Activated T-cell treated with anti-CD3 and anti-CD28 coated beads for 48 hours (primary cell): ENCODE measurements at regions not wholly inside any gene's neighbourhood (a gene's known extent, or its start where the extent isn't known, plus 50 kb on each side); places are given as distances from the start of the nearest gene placed in this dataset.

Source experiments
- DNase-seq: peaks from one replicate; pipeline ENCODE4 v3.0.0-alpha.2; 2020; ENCODE audit warnings: low read depth

DNA sequence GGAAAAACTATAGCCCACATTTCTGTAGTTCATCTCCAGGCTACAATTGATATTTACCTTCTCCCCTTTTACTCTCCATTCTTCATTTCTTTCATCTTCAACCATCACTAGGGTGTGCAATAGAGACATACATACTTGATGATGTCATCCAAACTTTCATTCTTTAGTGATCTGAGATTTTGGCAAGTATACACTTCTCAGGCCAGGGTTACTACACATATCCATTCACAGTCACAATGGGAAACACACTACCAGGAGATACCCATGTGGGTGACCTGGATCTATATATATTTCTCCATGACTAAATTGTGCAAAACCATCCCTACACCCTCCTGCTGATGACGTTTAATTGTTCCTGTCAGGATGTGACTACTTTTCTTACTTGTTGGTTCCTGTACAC, 769.5 kb upstream of the DPPA4 start:
- no peak for DNase-seq

DNA sequence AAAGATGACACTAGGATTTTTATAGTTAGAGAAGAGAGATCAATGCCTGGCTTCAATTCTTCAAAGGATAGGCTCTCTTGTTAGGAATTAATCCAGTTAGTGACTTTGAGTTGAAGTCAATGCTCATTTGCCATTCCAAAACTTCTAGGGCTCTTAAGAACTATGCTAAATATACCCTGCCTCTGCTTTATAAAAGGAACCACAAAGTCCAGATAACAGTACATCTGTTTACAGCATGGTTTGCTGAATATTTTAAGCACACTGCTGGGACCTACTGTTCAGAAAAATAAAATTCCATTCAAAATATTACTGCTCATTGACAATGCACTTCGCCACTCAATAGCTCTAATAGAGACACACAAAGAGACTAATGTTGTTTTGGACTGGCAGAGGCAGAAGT, 786.6 kb upstream of the DPPA4 start:
- no peak for DNase-seq

DNA sequence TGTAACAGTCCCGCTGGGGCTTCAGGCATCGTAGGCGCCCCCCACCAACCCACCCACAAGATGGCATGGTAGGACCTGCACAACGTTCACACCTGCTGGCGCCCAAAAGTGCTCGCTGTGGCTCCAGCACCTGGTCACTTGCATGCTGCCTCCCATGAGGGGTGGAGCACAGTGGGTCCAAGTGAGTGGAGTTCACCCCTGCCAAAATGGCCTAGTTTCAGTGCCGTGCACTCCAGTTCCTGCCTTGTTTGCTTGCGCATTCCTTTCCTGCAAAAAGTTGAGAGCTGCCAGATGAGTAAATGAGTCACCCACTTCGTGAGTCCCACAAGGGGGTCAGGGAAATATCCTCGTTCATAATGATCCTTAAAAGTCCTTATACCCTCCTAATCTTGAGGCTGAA, 788.7 kb upstream of the DPPA4 start:
- no peak for DNase-seq

DNA sequence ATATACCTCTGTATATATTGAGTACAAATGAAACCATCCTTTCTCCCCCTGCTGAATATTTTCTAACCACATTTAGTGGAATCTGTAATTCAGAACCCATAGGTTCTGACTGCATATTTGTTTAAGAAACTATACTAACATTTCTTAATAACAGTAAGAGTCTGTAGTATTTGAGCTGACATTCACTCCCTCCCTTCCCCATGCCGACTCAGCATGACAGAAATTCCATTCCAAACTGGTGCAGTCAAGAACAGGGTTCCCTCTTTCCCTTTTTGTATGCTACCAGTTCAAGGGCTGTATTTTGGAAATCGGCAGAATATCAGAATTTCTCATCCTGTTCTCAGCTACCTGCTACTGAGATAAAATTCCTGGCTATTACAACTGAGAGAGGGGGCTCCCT, 796.6 kb upstream of the DPPA4 start:
- no peak for DNase-seq

DNA sequence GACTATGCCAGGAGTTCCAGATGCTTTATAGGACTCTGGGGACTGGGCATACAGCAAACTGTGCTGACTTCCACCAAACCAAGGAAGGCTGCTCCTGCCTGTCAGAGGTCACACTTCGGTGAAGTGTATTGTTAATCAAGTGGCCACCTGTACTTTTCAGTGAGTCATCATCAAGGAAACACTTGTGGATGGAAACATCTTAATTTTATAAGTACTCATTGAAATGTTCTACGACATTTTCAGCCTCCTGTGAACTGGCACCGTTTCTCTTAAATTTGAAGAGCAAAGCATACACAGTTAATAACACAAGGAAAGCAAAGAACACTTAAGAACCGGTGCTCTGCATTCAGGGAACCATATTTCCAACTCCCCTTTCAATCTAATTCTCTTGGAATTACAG, 801.7 kb upstream of the DPPA4 start:
- DNase-seq = no peak

- no peak for DNase-seq
These were observed 802.5 kb upstream of the DPPA4 start for GRCh38 chr3:110139821-110140220.

DNA sequence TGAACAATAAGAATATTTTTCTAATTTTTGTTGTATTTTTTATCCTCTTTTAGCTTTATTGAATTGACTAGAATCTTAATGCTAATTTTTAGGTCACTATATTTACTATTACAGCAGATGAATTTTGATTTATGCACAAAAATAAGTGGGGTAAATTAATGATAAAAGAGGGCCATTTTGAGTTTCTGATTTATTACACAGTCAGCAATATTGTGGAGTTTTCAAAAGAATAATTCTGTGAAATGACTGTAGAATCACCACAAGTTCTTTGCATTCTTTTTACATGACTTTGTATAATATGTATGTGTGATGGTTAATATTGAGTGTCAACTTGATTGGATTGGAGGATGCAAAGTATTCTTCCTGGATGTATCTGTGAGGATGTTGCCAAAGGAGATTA, 812.4 kb upstream of the DPPA4 start:
- DNase-seq = no peak

DNA sequence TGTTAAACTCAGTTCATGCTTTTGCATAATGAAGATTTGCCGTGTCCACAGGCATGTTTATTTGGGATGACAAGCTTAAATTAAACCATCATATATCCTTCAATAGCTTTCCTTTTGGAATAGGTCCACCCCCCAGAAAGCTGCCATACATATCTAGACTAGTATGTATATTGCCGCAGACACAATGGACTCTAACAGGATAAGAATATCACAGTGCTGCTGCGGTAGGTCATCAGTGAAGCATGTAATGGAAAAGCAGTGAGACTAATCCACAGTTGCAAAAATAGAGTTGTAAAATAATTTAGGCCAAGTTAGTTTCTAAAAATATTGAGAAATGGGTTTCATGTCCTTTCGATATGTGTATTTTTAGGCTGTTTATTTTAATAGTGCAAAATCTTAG, 819.9 kb upstream of the DPPA4 start:
- DNase-seq = no peak

GRCh38 chr3:110164632-110165369, 827.5 kb upstream of the DPPA4 start:
- DNase-seq = no peak

DNA sequence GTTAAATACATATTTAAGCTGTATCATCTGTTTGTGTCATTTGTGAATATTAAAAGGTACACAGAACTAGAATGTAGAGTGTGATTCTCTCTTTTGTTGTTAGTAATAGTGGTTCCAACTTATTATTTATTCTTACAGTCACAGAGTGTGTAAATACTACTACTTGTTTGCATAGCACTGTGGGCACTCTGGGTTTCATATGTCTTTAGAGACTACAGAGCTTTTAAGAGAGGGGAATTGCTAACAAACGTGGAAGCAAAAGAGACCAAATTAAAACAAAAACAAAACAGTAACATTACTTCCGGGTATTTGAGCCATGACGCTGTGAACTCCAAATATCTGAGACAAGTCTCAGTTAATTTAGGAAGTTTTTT, 828.0 kb upstream of the DPPA4 start:
- no peak for DNase-seq

- no peak for DNase-seq
These were observed 828.4 kb upstream of the DPPA4 start for GRCh38 chr3:110165753-110166152.

GRCh38 chr3:110166791-110167190, 829.4 kb upstream of the DPPA4 start:
- no peak for DNase-seq

DNA sequence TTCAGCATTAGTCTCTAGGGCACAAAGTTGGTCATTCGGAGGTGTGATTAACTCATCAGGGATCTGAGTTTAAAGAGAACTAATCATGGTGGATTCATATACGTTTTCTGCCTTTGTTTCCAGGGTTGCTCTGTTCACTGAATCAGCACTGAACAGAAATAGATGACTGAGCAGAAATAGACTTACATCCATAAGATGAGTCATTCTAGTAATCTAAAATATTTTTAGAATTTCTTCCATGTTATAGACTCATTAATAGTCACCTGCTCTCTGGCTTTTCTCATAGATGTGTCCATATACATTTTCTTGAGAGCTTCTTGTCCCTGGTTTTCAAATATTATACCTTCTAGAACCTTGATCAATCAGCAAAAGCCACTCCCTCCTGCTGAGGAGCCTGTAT, 837.6 kb upstream of the DPPA4 start:
- no peak for DNase-seq

DNA sequence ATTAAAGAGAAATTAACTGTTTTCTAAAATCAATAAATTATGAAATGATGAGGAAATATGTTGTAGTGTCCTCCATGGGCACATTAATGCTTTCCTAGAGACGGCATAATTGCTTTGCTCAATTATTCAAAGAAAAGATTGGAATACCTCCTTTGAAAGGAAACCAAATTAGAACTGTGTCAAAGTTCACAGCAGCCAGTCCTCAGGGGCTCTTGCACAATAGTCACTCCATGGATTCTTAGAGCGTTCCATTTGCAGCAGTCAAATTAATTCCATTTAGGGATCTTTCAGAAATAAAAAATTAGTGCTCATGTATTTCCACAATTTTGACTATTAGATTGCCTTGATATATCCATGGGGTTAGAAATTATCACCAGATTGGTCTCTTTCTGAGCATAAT, 841.6 kb upstream of the DPPA4 start:
- no peak for DNase-seq

DNA sequence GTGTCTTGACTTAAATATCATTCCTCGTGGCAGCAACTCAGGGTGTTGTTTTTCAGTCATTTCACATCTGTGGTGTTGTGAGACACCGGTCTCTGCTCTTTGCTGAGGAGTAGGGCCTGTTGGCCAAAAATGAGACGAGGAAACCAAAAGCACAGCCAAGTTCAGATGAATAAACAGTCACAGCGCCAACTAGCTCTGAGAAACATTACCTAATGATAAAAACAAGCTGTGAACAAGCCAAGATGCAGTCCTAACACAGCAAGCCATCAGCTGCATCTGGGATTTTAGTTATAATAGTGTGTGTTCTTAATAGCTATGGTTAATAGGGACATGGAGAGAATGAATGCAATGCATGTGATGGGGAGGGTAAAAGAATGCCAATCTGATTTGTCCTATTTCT, 843.4 kb upstream of the DPPA4 start:
- no peak for DNase-seq

- no peak for DNase-seq
These were observed 843.9 kb upstream of the DPPA4 start for GRCh38 chr3:110181226-110181625.

- DNase-seq = no peak
These were observed 847.2 kb upstream of the DPPA4 start for GRCh38 chr3:110184536-110184935.

GRCh38 chr3:110193074-110193473, 855.7 kb upstream of the DPPA4 start:
- no peak for DNase-seq

GRCh38 chr3:110198717-110199587, 861.6 kb upstream of the DPPA4 start:
- no peak for DNase-seq

DNA sequence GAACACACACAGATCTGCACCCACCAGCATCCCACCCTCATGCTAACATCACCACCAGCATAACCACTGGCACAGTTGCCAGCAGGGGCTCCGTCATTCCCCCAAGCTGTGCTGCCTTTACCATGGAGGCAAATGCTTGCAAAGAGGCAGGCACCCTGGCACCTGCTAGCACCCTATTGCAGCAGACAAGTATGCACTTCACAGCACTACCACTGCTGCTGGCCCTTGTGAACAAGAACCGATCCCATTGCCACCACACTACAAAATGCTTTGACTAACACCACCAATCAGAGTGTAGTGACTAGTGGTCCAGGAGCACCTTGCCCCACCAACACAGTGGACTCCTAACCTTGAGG, 862.2 kb upstream of the DPPA4 start:
- no peak for DNase-seq

- no peak for DNase-seq
These were observed 861.4 kb upstream of the NECTIN3 start for GRCh38 chr3:110210086-110210660.

GRCh38 chr3:110226645-110227044, 845.0 kb upstream of the NECTIN3 start:
- DNase-seq = no peak

- DNase-seq = no peak
These were observed 843.6 kb upstream of the NECTIN3 start for GRCh38 chr3:110227991-110228390.
